ENCODE measurements at regions not wholly inside any gene's neighbourhood (a gene's known extent, or its start where the extent isn't known, plus 50 kb on each side); places are given as distances from the start of the nearest gene placed in this dataset.
"Not testable (repeated sequence)": the region's sequence is repeated elsewhere in the genome, so short reads cannot be mapped to it uniquely, and the experiment has no call there.

GRCh38 chr3:20539666-20540065 lies 353.7 kb upstream of the SGO1 start:
- DNase-seq, result no peak

DNA sequence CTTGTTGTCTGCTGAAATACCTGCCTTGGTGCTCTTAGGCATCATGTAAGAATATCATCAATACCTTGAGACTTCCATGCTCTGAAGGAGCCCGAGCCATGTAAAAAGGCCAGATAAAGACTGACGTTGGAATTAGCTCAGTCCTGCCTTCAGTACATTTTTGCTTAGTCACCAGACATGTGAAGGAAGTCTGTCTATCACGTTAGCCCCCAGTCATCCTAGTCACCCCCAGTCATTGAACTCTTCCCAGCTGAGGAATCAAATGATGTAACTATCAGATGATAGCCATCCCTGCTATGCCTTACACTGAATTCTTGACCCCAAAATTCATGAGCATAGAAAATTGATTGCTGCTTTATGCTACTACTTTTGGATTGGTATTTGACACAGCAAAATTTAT lies 351.2 kb upstream of the SGO1 start:
- DNase-seq, result no peak

GRCh38 chr3:20529911-20530310 lies 343.9 kb upstream of the SGO1 start:
- DNase-seq, result no peak

DNA sequence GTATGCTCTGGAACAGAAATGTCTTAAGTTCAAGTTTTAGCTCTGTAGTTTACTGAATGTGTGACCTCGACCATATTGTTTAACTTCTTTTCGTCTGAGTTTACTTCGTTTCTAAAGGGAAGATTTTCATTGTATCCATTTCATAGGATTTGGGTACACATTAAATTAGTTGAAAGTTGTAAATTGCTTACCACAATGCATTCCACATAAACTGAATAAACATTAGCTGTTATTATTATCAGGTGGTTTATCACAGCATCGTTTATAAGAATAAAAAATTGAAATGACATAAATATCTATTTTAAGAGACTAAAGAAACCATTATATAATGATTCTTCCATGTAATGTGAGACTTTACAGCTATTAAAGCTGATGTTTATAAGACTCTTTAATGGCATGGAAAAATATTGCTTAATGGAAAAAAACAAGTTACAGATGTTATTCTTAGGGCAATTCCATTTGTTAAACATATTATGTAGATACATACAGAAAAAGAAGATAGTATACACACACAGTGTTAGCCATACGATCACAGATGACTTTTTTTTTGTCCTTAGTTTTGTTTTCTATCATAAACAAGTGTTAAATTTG lies 342.3 kb upstream of the SGO1 start:
- no peak for DNase-seq

GRCh38 chr3:20527368-20527767 lies 341.4 kb upstream of the SGO1 start:
- no peak for DNase-seq

- DNase-seq, result no peak
Measured at GRCh38 chr3:20524328-20524727, 338.3 kb upstream of the SGO1 start.

GRCh38 chr3:20523293-20523692 lies 337.3 kb upstream of the SGO1 start:
- no peak for DNase-seq

DNA sequence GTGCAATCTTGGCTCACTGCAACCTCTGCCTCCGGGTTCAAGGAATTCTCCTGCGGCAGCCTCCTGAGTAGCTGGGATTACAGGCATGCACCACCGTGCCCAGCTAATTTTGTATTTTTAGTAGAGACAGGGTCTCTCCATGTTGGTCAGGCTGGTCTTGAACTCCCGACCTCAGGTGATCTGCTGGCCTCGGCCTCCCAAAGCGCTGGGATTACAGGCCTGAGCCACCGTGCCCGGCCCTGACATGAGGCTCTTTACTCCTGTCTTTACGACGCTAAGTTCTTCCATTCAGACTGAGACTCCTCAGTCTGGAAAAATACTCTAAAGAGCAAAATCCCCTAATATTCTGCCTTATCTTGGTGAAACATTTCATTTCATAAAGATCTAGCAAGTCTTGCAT lies 331.3 kb upstream of the SGO1 start:
- DNase-seq, result not testable (repeated sequence)

GRCh38 chr3:20516311-20516710 lies 330.3 kb upstream of the SGO1 start:
- no peak for DNase-seq

GRCh38 chr3:20515834-20516233 lies 329.8 kb upstream of the SGO1 start:
- DNase-seq, result no peak

DNA sequence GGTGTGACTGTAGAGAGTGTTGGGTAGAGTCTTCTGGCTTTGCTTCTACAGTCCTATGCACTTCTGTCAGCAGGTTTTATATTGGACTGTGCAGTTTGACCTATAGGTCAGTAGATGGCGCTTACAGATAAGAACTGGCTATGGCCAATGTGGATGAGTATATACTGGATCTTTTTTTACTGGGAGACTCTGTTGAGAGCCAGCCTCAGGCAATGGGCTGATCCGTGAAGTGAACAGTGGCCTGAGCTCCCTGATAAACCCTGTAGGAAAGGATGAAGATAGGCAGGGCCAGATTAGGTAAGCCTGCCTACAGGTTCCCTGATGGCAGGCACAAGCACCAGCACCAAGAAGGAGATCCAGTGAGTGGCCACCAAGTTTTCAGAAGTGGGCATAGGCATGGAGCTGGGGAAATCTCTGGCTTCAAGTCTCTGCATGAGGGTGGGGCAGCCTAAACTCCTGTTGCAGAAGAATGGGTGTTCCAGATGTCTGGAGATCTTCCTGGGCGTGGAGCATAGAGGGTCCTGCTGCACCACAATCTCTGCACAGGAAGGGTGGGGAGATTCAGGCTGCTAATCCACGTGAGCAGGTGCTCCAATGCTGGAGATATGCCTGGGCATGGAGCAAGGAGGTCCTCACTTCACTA lies 326.0 kb upstream of the SGO1 start:
- DNase-seq, result no peak

GRCh38 chr3:20510396-20510795 lies 324.4 kb upstream of the SGO1 start:
- no peak for DNase-seq

DNA sequence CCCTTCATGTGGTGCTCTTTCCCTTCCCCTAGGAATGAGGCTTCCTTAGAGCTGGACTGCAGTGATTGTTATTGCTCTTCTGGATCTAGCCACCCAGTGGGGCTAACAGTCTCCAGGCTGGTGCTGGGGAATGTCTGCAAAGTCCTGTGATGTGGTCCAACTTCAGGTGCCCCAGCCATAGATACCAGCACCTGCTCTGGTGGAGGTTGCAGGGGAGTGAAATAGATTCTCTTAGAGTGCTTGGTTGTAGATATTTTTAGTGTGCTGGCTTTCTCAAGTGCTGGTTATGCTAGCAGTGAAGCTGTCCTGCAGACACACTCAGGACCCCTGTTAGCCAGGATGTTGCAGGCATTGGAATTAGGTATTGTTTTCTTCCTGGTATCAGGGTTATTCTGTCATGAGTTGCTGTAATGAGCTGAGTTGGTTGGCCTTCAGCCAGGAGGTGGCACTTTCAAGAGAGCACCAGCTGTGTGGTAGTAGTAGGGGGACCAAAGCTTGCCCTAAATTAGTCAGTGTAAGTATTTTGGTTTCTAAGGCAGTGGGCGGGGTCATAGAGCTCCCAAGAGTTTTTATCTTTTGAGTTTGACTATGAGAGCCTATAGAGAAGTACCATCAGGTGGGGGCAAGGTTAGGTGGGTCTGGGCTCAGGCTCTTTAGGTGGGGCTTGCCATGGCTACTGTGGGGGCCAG lies 317.5 kb upstream of the SGO1 start:
- DNase-seq, result no peak

GRCh38 chr3:20490996-20491395 lies 305.0 kb upstream of the SGO1 start:
- no peak for DNase-seq

DNA sequence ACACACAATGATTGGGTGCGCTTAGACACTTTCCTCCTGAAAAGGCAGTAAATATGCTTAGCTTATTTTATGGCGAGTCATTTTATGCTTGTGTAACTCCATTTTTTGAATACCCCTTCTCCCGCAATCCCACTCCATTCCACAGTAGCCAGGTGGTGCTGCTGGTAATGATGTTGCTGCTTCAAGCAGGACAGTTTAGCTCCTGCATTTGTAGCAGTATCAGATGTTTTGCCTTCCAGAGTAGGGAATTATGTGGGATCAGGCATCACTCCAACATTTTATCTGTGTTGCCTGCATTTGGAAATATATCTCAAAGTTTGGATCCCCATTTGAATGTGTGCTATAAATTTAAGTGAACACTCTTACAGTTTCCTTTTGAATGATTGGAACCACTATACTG lies 302.1 kb upstream of the SGO1 start:
- no peak for DNase-seq

DNA sequence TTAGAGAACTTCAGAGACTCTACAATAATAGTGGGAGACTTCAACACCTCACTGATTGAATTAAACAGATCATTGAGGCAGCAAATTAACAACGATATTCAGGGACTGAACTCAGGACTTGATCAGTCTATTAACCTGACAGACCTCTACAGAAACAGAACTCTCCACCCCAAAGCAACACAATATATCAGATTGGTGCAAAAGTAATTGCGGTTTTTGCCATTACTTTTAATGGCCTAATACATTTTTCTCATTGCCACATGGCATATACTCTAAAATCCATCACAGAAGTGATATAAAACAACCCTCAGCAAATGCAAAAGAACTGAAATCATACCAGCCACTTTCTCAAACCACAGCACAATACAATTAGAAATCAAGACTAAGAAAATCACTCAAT lies 298.1 kb upstream of the SGO1 start:
- no peak for DNase-seq

GRCh38 chr3:20482350-20482749 lies 296.3 kb upstream of the SGO1 start:
- no peak for DNase-seq

- no peak for DNase-seq
Measured at GRCh38 chr3:20480786-20481365, 294.9 kb upstream of the SGO1 start.

DNA sequence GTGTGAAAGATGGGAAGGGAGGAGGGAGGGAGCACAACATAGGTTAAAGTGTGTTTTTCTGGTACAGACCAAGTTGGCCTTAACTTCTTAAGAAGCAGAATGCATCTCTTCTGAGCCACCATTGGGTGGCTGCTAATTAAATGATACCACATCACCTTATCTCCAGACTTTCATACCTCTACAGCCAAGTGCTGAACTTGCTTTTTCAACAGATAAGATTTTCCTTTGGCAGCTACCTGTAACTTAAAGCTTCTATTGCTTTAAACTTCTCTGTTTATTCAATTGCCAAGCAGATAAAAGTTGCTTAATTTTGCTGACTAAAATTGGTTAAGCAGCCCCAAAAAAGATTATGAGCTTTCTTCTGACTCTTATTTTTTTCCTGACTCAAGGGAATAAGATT lies 292.4 kb upstream of the SGO1 start:
- DNase-seq, result no peak

DNA sequence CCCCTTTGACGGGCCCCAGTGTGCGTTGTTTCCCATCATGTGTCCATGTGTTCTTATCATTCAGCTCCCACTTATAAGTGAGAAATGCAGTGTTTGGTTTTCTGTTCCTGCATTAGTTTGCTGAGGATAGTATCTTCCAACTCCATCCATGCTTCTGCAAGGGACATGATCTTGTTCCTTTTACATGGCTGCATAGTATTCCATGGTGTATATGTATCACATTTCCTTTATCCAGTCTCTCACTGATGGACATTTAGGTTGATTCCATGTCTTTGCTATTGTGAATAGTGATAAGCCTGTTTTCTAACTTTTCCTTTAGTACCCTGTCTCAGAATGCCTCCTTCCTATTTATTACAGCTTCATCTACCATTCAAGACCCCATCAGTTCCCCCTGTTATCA lies 278.2 kb upstream of the SGO1 start:
- not testable (repeated sequence) for DNase-seq

DNA sequence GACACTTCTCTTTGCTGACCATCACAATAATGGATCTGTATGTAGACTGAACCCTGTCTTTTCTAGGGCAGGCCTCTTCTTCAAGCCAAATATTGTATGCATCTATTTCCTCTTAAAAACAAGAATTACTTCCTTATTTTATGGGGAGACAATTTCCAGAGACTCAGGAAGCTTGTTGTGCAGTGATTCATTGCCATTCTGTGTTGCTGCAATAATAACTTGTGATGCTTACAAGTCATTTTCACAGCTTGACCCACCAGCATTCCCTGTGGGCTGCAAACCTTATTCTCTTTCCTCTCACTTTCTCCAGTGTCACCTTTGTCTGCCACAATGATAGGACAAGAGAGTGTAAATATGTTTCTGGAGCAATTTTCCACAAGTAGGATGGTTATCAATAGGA lies 276.7 kb upstream of the SGO1 start:
- no peak for DNase-seq

- DNase-seq, result no peak
Measured at GRCh38 chr3:20462226-20462625, 276.2 kb upstream of the SGO1 start.

DNA sequence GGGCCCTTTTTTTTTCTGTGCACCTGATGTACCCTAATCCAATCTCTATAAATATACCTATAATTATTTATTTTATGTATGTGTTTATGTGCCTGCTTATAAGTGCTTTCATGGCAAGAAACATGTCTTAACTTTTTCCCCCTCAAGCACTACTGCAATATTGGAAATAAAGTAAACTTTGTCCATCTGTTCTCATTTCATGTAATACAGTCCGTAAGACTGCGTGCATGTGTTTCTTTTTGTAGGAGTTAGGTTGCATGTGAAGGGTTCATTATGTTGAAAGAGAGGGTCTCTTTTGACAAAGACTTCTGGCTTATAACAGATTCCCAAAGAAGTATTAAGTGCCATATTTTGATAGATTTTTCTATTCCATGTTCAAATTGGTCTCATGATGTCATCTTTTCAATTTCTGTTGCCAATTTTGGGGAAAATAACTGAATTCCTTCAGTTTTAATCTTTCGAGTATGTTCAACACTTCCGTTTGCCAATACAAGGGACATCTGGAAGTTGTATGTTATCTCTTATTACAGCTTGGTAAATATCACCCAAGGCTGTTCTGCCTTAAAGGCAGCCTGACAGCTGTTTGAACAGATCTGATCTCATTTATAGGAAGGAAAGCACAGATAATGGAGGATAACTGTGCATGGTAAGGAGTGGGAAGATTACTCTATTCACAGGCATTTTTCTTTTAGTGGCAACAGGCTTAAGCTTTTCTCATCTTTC lies 273.1 kb upstream of the SGO1 start:
- no peak for DNase-seq

GRCh38 chr3:20456511-20456910 lies 270.5 kb upstream of the SGO1 start:
- no peak for DNase-seq
